Chondrocyte (in vitro differentiated cells): ENCODE measurements at regions not wholly inside any gene's neighbourhood (a gene's known extent, or its start where the extent isn't known, plus 50 kb on each side); places are given as distances from the start of the nearest gene placed in this dataset.

Source experiments
- DNase-seq: peaks from one replicate; pipeline ENCODE4 v3.0.0; 2021; ENCODE audit warnings: mixed read lengths, low spot score
- H3K27ac Mint-ChIP-seq: one replicate; pipeline ENCODE4 v1.8.0; 2021; ENCODE audit warnings: mild to moderate bottlenecking, moderate library complexity, mixed read lengths; ENCODE audit not compliant: unreplicated experiment
- H3K27me3 Mint-ChIP-seq: 2 replicates; pipeline ENCODE4 v1.8.0; 2021; ENCODE audit warnings: low read depth, mixed read lengths
- H3K36me3 Mint-ChIP-seq: 2 replicates; pipeline ENCODE4 v1.8.0; 2021; ENCODE audit warnings: low read depth, mixed read lengths
- H3K4me1 Mint-ChIP-seq: 2 replicates; pipeline ENCODE4 v1.8.0; 2021; ENCODE audit warnings: low read depth, mild to moderate bottlenecking, mixed read lengths
- H3K4me3 Mint-ChIP-seq: one replicate; pipeline ENCODE4 v1.8.0; 2021; ENCODE audit warnings: mild to moderate bottlenecking, moderate library complexity, mixed read lengths; ENCODE audit not compliant: unreplicated experiment
- H3K9me3 Mint-ChIP-seq: 2 replicates; pipeline ENCODE4 v1.8.0; 2021; ENCODE audit warnings: low read depth, mixed read lengths
- CTCF ChIP-seq: fragments of 200-600 bp; sonication (generic); IDR thresholded peaks from 2 replicates; pipeline ENCODE4 v1.5.0; 2021; ENCODE audit warnings: antibody characterized with exemption, mild to moderate bottlenecking, moderate library complexity

- Mint-ChIP-seq H3K4me1 (no peaks in the 10 kb centered on the region), H3K9me3 (peaks cover 3% of the 10 kb centered on the region), H3K36me3 (peaks cover 2% of the 10 kb centered on the region), H3K27ac (no peak overlapping the region), H3K4me3 (no peak overlapping the region), H3K27me3 (peaks cover 28% of the 10 kb centered on the region)
- no peak for DNase-seq
- no peak for TF ChIP-seq CTCF
Observed at GRCh38 chr9:126556560-126557250, 57.0 kb upstream of the LMX1B start.

- no peak overlapping the region for H3K4me3 Mint-ChIP-seq
- peaks cover 2% of the 10 kb centered on the region for H3K36me3 Mint-ChIP-seq
- H3K9me3 Mint-ChIP-seq = peaks cover 3% of the 10 kb centered on the region
- H3K27me3 Mint-ChIP-seq = peaks cover 40% of the 10 kb centered on the region
- TF ChIP-seq CTCF = peak; percentile 85
- no peak overlapping the region for H3K27ac Mint-ChIP-seq
- no peaks in the 10 kb centered on the region for H3K4me1 Mint-ChIP-seq
- DNase-seq = no peak
Observed at GRCh38 chr9:126558051-126558665, 55.6 kb upstream of the LMX1B start.

GRCh38 chr9:126559296-126559695 is 54.4 kb upstream of the LMX1B start:
- no peak for DNase-seq
- no peaks in the 10 kb centered on the region for H3K4me1 Mint-ChIP-seq
- peaks cover 47% of the 10 kb centered on the region for H3K27me3 Mint-ChIP-seq
- H3K36me3 Mint-ChIP-seq = peaks cover 2% of the 10 kb centered on the region
- no peak for TF ChIP-seq CTCF
- H3K4me3 Mint-ChIP-seq = no peak overlapping the region
- H3K27ac Mint-ChIP-seq = no peak overlapping the region
- H3K9me3 Mint-ChIP-seq = peaks cover 3% of the 10 kb centered on the region

- H3K4me1 Mint-ChIP-seq = no peaks in the 10 kb centered on the region
- H3K27me3 Mint-ChIP-seq = peaks cover 58% of the 10 kb centered on the region
- no peak for TF ChIP-seq CTCF
- H3K36me3 Mint-ChIP-seq = peaks cover 4% of the 10 kb centered on the region
- H3K4me3 Mint-ChIP-seq = no peak overlapping the region
- peaks cover 3% of the 10 kb centered on the region for H3K9me3 Mint-ChIP-seq
- peak; percentile 35 for DNase-seq
- H3K27ac Mint-ChIP-seq = no peak overlapping the region
Observed at GRCh38 chr9:126561582-126561981, 52.1 kb upstream of the LMX1B start.

- Mint-ChIP-seq H3K36me3 (peaks cover 4% of the 10 kb centered on the region), H3K4me3 (no peak overlapping the region), H3K4me1 (no peaks in the 10 kb centered on the region), H3K9me3 (peaks cover 3% of the 10 kb centered on the region), H3K27ac (no peak overlapping the region), H3K27me3 (peaks cover 60% of the 10 kb centered on the region)
- no peak for DNase-seq
- TF ChIP-seq CTCF = no peak
Observed at GRCh38 chr9:126563556-126563955, 50.2 kb upstream of the LMX1B start.
